Retinal pigment epithelial cell (primary cell): ENCODE measurements at regions not wholly inside any gene's neighbourhood (a gene's known extent, or its start where the extent isn't known, plus 50 kb on each side); places are given as distances from the start of the nearest gene placed in this dataset.

ENCODE experiments used
- DNase-seq: peaks from one replicate; pipeline ENCODE4 v3.0.0-alpha.2; 2010; ENCODE audit warnings: low read depth
- H3K4me3 ChIP-seq: 2 replicates; pipeline ENCODE4 v1.5.1; 2011; ENCODE audit warnings: mild to moderate bottlenecking, low read length, control low read depth, moderate library complexity
- CTCF ChIP-seq: conservative IDR thresholded peaks from 2 replicates; pipeline ENCODE4 v1.5.1; 2011; ENCODE audit warnings: low read depth, low read length, control low read depth, inconsistent platforms

DNA sequence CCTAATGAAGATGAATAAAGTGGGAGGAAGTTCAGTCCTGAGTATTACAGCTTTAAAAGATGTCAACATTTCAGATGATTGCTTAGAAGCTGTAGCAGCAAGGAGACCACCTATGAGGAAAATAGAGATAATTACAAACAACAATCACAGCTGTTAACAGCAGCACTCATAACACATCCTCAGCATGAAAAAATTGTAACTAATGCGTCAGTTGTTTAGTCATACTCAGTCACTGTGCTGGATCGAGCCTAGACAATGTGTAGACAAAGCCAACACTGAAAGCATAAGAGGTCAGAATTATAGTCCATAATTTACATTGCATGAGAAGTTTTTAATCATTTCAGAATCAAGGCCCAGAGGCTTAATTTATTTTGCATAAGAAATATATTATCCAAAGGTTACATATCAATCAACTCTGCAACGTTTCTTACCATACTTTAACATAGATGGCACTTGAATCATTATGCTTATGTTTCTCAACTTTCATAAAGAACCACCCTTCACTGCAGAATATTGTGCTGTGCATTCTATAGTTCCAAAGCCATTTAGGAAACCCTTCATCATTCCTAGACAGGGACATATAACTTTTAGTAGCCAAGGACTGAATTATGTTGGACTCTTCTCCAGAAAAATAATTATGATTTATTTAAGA is 60.2 kb upstream of the HAPLN1 start:
- DNase-seq, result no peak
- H3K4me3 ChIP-seq, result no peak overlapping the region
- TF ChIP-seq CTCF, result no peak

DNA sequence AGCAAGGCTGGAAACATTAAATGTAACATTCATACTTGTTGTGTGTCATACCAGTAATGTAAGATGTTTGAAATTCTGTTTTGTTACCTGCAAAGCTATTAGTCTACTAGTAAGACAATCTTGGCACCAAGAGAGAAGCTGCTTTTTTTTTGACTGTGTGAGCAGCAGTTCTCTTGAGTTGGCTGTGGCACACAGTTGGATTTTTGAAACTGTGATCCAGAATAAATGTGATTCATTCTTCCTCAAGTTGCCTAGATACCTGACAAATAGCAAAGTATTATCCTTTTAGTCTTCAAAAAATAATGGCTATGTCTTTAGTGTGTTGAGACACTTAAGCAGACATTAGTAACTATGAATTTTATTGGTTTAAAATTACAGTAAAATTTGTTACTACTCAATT is 57.2 kb upstream of the HAPLN1 start:
- H3K4me3 ChIP-seq, result no peak overlapping the region
- no peak for TF ChIP-seq CTCF
- DNase-seq, result no peak

- H3K4me3 ChIP-seq, result no peak overlapping the region
- no peak for TF ChIP-seq CTCF
- DNase-seq, result no peak
Measured at GRCh38 chr5:83776437-83777031, 55.9 kb upstream of the HAPLN1 start.
